GM23338 (cell line): ENCODE measurements at regions not wholly inside any gene's neighbourhood (a gene's known extent, or its start where the extent isn't known, plus 50 kb on each side); places are given as distances from the start of the nearest gene placed in this dataset.

ENCODE experiments used
- ATAC-seq: fragments of 200-7000 bp; cut with Tn5 transposase; 3 replicates; pipeline ENCODE4 v1.9.1; 2020
- DNase-seq: peaks from one replicate; pipeline ENCODE4 v3.0.0-alpha.2; 2015; ENCODE audit warnings: low spot score
- H2AFZ ChIP-seq: fragments of 200-600 bp; sonication (generic); 2 replicates; pipeline ENCODE4 v1.8.0; 2016; ENCODE audit warnings: antibody characterized with exemption, mild to moderate bottlenecking, moderate library complexity
- H3F3A ChIP-seq: fragments of 200-600 bp; sonication (generic); replicated peaks from 2 replicates; pipeline ENCODE4 v1.8.0; 2017; ENCODE audit warnings: antibody characterized with exemption, mixed run types, low read depth
- H3K27ac ChIP-seq: fragments of 200-600 bp; sonication (generic); 2 replicates; pipeline ENCODE4 v1.6.1; 2016; ENCODE audit warnings: low read depth
- H3K27me3 ChIP-seq: fragments of 200-600 bp; sonication (generic); 2 replicates; pipeline ENCODE4 v1.8.0; 2016; ENCODE audit warnings: mild to moderate bottlenecking, mixed run types, moderate library complexity; ENCODE audit not compliant: insufficient read depth
- H3K36me3 ChIP-seq: fragments of 200-600 bp; sonication (generic); 2 replicates; pipeline ENCODE4 v1.8.0; 2016; ENCODE audit warnings: mild to moderate bottlenecking; ENCODE audit not compliant: insufficient read depth
- H3K4me1 ChIP-seq: fragments of 200-600 bp; sonication (generic); 2 replicates; pipeline ENCODE4 v1.8.0; 2016; ENCODE audit warnings: mild to moderate bottlenecking, moderate library complexity; ENCODE audit not compliant: insufficient read depth
- H3K4me2 ChIP-seq: fragments of 200-600 bp; sonication (generic); 2 replicates; pipeline ENCODE4 v1.7.1; 2017; ENCODE audit warnings: mixed run types
- H3K4me3 ChIP-seq: fragments of 200-600 bp; sonication (generic); 2 replicates; pipeline ENCODE4 v1.6.1; 2016; ENCODE audit warnings: mixed run types
- H3K79me2 ChIP-seq: fragments of 200-600 bp; sonication (generic); replicated peaks from 2 replicates; pipeline ENCODE4 v1.8.0; 2017; ENCODE audit warnings: mild to moderate bottlenecking; ENCODE audit not compliant: insufficient read depth
- H3K9me2 ChIP-seq: fragments of 200-600 bp; sonication (generic); 2 replicates; pipeline ENCODE4 v1.8.0; 2017; ENCODE audit not compliant: insufficient read depth
- H4K20me1 ChIP-seq: fragments of 200-600 bp; sonication (generic); replicated peaks from 2 replicates; pipeline ENCODE4 v1.8.0; 2017; ENCODE audit warnings: mild to moderate bottlenecking; ENCODE audit not compliant: insufficient read depth
- H3K27ac Mint-ChIP-seq: 2 replicates; pipeline ENCODE4 v1.8.0; 2020; ENCODE audit warnings: inconsistent platforms, mild to moderate bottlenecking, moderate library complexity, mixed read lengths
- H3K27me3 Mint-ChIP-seq: 3 replicates; pipeline ENCODE4 v1.8.0; 2022; ENCODE audit warnings: low read depth, mild to moderate bottlenecking, moderate library complexity, mixed read lengths, inconsistent platforms; ENCODE audit not compliant: insufficient read depth, poor library complexity
- H3K36me3 Mint-ChIP-seq: 3 replicates; pipeline ENCODE4 v1.8.0; 2021; ENCODE audit warnings: low read depth, mild to moderate bottlenecking, inconsistent platforms, moderate library complexity, mixed read lengths
- H3K4me1 Mint-ChIP-seq: 3 replicates; pipeline ENCODE4 v1.8.0; 2020; ENCODE audit warnings: mild to moderate bottlenecking, inconsistent platforms, mixed read lengths
- H3K4me3 Mint-ChIP-seq: 3 replicates; pipeline ENCODE4 v1.8.0; 2021; ENCODE audit warnings: moderate library complexity, mild to moderate bottlenecking, inconsistent platforms, mixed read lengths
- H3K9me3 Mint-ChIP-seq: 3 replicates; pipeline ENCODE4 v1.8.0; 2020; ENCODE audit warnings: moderate library complexity, mild to moderate bottlenecking, inconsistent platforms, mixed read lengths
- EZH2phosphoT487 ChIP-seq: fragments of 200-600 bp; sonication (generic); IDR thresholded peaks from one replicate; pipeline ENCODE4 v1.8.1; 2018; ENCODE audit warnings: antibody characterized with exemption; ENCODE audit not compliant: unreplicated experiment
- JUNB ChIP-seq: IDR thresholded peaks from one replicate; pipeline ENCODE4 v1.6.1; 2016; ENCODE audit warnings: antibody characterized with exemption; ENCODE audit not compliant: unreplicated experiment
- NANOG ChIP-seq: IDR thresholded peaks from 2 replicates; pipeline ENCODE4 v1.6.1; 2016; ENCODE audit warnings: antibody characterized with exemption, borderline replicate concordance
- ZNF114 ChIP-seq: fragments of 250-450 bp; sonication (Bioruptor Pico); IDR thresholded peaks from 2 replicates; pipeline ENCODE4 v1.5.0; 2020; ENCODE audit warnings: mild to moderate bottlenecking, moderate library complexity
- ZNF331 ChIP-seq: fragments of 250-450 bp; sonication (Bioruptor Pico); IDR thresholded peaks from 2 replicates; pipeline ENCODE4 v1.5.0; 2020; ENCODE audit warnings: low read depth, mild to moderate bottlenecking, moderate library complexity
- TF ChIP-seq, protein P1 (sequence below): IDR thresholded peaks from one replicate; pipeline ENCODE4 v1.6.1; 2018; ENCODE audit warnings: antibody characterized with exemption; ENCODE audit not compliant: unreplicated experiment
- TF ChIP-seq, protein P2 (sequence below): IDR thresholded peaks from 2 replicates; pipeline ENCODE4 v1.6.1; 2016; ENCODE audit warnings: antibody characterized with exemption
- TF ChIP-seq, protein P3 (sequence below), 2 experiments: fragments of 200-600 bp in 1 of 2; sonication (generic) in 1 of 2; conservative IDR thresholded peaks; 2 replicates each; pipeline versions ENCODE4 v1.5.1 to v1.6.1; 2016 to 2017; ENCODE audit warnings: antibody characterized with exemption in 2 of 2, low read depth in 2 of 2, mild to moderate bottlenecking in 2 of 2, moderate library complexity in 1 of 2

DNA sequence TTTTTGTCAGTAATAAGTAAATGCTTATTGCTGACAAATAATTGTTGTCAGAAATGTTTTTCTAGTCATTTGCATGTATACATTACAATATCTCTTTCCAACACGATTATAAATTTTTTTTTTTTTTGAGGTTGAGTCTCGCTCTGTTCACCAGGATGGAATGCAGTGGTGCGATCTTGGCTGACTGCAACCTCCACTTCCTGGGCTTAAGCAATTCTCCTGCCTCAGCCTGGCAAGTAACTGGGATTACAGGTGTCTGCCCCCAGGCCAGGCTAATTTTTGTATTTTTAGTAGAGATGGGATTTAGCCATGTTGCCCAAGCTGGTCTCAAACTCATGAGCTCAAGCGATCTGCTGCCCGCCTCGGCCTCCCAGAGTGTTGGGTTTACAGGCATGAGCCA, 72.0 kb upstream of the ATF3 start (continued):
- TF ChIP-seq ZNF331 (CRISPR knock-in tag) = no peak
- TF ChIP-seq, protein P1, sequence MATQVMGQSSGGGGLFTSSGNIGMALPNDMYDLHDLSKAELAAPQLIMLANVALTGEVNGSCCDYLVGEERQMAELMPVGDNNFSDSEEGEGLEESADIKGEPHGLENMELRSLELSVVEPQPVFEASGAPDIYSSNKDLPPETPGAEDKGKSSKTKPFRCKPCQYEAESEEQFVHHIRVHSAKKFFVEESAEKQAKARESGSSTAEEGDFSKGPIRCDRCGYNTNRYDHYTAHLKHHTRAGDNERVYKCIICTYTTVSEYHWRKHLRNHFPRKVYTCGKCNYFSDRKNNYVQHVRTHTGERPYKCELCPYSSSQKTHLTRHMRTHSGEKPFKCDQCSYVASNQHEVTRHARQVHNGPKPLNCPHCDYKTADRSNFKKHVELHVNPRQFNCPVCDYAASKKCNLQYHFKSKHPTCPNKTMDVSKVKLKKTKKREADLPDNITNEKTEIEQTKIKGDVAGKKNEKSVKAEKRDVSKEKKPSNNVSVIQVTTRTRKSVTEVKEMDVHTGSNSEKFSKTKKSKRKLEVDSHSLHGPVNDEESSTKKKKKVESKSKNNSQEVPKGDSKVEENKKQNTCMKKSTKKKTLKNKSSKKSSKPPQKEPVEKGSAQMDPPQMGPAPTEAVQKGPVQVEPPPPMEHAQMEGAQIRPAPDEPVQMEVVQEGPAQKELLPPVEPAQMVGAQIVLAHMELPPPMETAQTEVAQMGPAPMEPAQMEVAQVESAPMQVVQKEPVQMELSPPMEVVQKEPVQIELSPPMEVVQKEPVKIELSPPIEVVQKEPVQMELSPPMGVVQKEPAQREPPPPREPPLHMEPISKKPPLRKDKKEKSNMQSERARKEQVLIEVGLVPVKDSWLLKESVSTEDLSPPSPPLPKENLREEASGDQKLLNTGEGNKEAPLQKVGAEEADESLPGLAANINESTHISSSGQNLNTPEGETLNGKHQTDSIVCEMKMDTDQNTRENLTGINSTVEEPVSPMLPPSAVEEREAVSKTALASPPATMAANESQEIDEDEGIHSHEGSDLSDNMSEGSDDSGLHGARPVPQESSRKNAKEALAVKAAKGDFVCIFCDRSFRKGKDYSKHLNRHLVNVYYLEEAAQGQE = no peak
- TF ChIP-seq, protein P2, sequence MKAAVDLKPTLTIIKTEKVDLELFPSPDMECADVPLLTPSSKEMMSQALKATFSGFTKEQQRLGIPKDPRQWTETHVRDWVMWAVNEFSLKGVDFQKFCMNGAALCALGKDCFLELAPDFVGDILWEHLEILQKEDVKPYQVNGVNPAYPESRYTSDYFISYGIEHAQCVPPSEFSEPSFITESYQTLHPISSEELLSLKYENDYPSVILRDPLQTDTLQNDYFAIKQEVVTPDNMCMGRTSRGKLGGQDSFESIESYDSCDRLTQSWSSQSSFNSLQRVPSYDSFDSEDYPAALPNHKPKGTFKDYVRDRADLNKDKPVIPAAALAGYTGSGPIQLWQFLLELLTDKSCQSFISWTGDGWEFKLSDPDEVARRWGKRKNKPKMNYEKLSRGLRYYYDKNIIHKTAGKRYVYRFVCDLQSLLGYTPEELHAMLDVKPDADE = no peak
- no peak for TF ChIP-seq JUNB

DNA sequence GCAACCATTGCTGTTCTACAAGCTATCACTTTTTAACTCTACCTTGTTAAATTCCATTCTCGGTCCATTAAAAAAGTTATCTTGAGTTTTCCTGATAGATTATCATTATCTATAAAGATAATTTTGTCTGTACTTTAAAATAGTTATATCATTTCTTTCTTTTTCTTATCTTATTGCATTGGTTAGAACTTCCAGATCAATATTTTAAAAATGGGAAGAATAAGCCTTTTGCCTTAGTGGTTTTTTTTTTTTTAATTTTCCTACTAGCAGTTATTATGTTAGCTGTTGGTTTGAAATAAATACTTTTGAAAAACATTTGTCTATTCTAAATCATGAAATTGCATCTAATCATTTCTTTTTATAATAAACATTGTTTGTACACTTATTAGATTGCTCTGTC, 71.0 kb upstream of the ATF3 start:
- H3K4me3 Mint-ChIP-seq = no peak overlapping the region
- H3K4me1 ChIP-seq = no peaks in the 10 kb centered on the region
- H3K27ac Mint-ChIP-seq = no peak overlapping the region
- TF ChIP-seq, protein P3, sequence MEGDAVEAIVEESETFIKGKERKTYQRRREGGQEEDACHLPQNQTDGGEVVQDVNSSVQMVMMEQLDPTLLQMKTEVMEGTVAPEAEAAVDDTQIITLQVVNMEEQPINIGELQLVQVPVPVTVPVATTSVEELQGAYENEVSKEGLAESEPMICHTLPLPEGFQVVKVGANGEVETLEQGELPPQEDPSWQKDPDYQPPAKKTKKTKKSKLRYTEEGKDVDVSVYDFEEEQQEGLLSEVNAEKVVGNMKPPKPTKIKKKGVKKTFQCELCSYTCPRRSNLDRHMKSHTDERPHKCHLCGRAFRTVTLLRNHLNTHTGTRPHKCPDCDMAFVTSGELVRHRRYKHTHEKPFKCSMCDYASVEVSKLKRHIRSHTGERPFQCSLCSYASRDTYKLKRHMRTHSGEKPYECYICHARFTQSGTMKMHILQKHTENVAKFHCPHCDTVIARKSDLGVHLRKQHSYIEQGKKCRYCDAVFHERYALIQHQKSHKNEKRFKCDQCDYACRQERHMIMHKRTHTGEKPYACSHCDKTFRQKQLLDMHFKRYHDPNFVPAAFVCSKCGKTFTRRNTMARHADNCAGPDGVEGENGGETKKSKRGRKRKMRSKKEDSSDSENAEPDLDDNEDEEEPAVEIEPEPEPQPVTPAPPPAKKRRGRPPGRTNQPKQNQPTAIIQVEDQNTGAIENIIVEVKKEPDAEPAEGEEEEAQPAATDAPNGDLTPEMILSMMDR (conservative IDR thresholded peaks at IDR 0.05; ENCODE audit: low read depth in 2 of 2) = no peak
- TF ChIP-seq ZNF114 (CRISPR knock-in tag) (no peak), NANOG (no peak), JUNB (no peak), ZNF331 (CRISPR knock-in tag) (no peak), EZH2phosphoT487 (no peak)
- TF ChIP-seq, protein P1 = no peak
- TF ChIP-seq, protein P2 = no peak

More for the DNA sequence above, 71.0 kb upstream of the ATF3 start:
- ATAC-seq (no peak), DNase-seq (no peak)
- peaks cover 1% of the 10 kb centered on the region for H3K27me3 Mint-ChIP-seq
- Histone ChIP-seq H3K36me3 (no peaks in the 10 kb centered on the region), H3K27me3 (no peaks in the 10 kb centered on the region), H4K20me1 (no peaks in the 10 kb centered on the region), H3K79me2 (no peaks in the 10 kb centered on the region), H3K27ac (no peak overlapping the region), H3K4me2 (no peak overlapping the region), H3K9me2 (no peaks in the 10 kb centered on the region), H3F3A (no peaks in the 10 kb centered on the region), H2AFZ (no peak overlapping the region), H3K4me3 (no peak overlapping the region)
- H3K9me3 Mint-ChIP-seq = peaks cover 7% of the 10 kb centered on the region; the same call in 2 of the 3 replicates
- H3K36me3 Mint-ChIP-seq = no peaks in the 10 kb centered on the region
- no peaks in the 10 kb centered on the region for H3K4me1 Mint-ChIP-seq
